ENCODE measurements at regions not wholly inside any gene's neighbourhood (a gene's known extent, or its start where the extent isn't known, plus 50 kb on each side); places are given as distances from the start of the nearest gene placed in this dataset.

- TF ChIP-seq CTCF (IDR thresholded peaks at IDR 0.05) (no peak), JUN (CRISPR knock-in tag; IDR thresholded peaks at IDR 0.05) (no peak), ZNF232 (CRISPR knock-in tag; IDR thresholded peaks at IDR 0.05) (no peak), MAX (CRISPR knock-in tag; IDR thresholded peaks at IDR 0.05) (no peak), AFF4 (CRISPR knock-in tag; IDR thresholded peaks at IDR 0.05; ENCODE audit: borderline replicate concordance) (no peak), NR2C2 (CRISPR knock-in tag; IDR thresholded peaks at IDR 0.05) (no peak), ATF3 (CRISPR knock-in tag; conservative IDR thresholded peaks at IDR 0.05) (no peak), OVOL2 (CRISPR knock-in tag; IDR thresholded peaks at IDR 0.05; ENCODE audit: borderline replicate concordance) (no peak), EMX1 (CRISPR knock-in tag; IDR thresholded peaks at IDR 0.05) (no peak)
Observed at GRCh38 chr3:94303897-94304296, 241.0 kb downstream of the NSUN3 start.

Data from WTC11 (cell line).